ENCODE measurements at regions not wholly inside any gene's neighbourhood (a gene's known extent, or its start where the extent isn't known, plus 50 kb on each side); places are given as distances from the start of the nearest gene placed in this dataset.
"Not testable (repeated sequence)": the region's sequence is repeated elsewhere in the genome, so short reads cannot be mapped to it uniquely, and the experiment has no call there.

DNA sequence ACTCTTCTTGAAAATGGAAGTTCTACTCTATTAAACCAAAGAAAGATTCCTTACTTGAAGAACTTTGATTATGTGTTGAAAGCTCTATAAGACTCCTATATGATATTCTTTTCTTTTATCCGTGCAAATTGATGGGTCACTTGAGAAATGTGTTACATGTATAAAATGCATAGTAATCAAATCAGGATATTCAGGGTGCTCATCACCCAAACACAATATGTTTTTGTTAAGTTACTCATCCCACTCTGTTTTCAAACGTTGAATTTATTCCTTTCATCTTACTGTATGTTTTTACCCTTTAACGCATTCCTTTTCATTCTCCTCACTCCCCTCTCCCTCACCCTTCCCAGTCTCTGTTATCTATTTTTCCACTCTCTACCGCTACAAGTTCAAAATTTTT is 305.5 kb upstream of the KYNU start:
- TF ChIP-seq, protein P1, sequence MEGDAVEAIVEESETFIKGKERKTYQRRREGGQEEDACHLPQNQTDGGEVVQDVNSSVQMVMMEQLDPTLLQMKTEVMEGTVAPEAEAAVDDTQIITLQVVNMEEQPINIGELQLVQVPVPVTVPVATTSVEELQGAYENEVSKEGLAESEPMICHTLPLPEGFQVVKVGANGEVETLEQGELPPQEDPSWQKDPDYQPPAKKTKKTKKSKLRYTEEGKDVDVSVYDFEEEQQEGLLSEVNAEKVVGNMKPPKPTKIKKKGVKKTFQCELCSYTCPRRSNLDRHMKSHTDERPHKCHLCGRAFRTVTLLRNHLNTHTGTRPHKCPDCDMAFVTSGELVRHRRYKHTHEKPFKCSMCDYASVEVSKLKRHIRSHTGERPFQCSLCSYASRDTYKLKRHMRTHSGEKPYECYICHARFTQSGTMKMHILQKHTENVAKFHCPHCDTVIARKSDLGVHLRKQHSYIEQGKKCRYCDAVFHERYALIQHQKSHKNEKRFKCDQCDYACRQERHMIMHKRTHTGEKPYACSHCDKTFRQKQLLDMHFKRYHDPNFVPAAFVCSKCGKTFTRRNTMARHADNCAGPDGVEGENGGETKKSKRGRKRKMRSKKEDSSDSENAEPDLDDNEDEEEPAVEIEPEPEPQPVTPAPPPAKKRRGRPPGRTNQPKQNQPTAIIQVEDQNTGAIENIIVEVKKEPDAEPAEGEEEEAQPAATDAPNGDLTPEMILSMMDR (IDR thresholded peaks at IDR 0.05) = no peak
- CTCF ChIA-PET = no interaction called here
- Mint-ChIP-seq H3K27ac (no peak overlapping the region), H3K4me3 (no peak overlapping the region), H3K4me1 (ENCODE audit: low read depth) (no peaks in the 10 kb centered on the region), H3K27me3 (no peaks in the 10 kb centered on the region), H3K9me3 (no peaks in the 10 kb centered on the region), H3K36me3 (ENCODE audit: low read depth) (no peaks in the 10 kb centered on the region)
- no peak for DNase-seq
- POLR2A ChIA-PET = no interaction called here
- intact Hi-C loops (cut with micrococcal nuclease) = no loop called here
- no peak for ATAC-seq

- TF ChIP-seq, protein P1 (IDR thresholded peaks at IDR 0.05) = no peak
- no peak for DNase-seq
- no peaks in the 10 kb centered on the region for H3K4me1 Mint-ChIP-seq (ENCODE audit: low read depth)
- no peak overlapping the region for H3K27ac Mint-ChIP-seq
- CTCF ChIA-PET = no interaction called here
- H3K4me3 Mint-ChIP-seq = no peak overlapping the region
- H3K36me3 Mint-ChIP-seq (ENCODE audit: low read depth) = no peaks in the 10 kb centered on the region
- no peak for ATAC-seq
- H3K9me3 Mint-ChIP-seq = no peaks in the 10 kb centered on the region
- H3K27me3 Mint-ChIP-seq = no peaks in the 10 kb centered on the region
- POLR2A ChIA-PET = no interaction called here
- intact Hi-C loops (cut with micrococcal nuclease) = no loop called here
Measured at GRCh38 chr2:142562900-142563299, 314.6 kb upstream of the KYNU start.

DNA sequence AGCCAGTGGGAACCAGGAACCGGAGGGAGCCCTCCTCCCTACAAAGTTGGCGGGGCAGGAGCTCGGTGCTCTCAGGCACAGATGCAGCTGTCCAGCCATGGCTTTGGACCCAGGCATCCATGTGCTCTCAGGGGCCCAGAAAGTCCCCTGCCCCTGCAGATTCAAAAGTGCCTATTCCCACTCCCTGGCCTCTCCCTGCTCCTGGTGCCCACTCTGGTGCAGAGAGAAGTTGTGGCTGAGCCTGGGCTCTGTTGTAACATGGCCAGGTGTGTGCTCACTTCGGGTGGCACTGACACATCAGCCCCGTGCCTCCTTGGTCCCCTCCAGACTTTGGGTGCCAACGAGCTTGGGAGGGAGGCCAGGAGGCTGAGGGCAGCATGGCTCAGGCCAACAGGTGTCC is 315.8 kb upstream of the KYNU start:
- ATAC-seq (no peak), DNase-seq (no peak)
- TF ChIP-seq, protein P1 (IDR thresholded peaks at IDR 0.05) = no peak
- intact Hi-C loops (cut with micrococcal nuclease) = no loop called here
- no peak overlapping the region for H3K27ac Mint-ChIP-seq
- no peaks in the 10 kb centered on the region for H3K9me3 Mint-ChIP-seq
- no peaks in the 10 kb centered on the region for H3K36me3 Mint-ChIP-seq (ENCODE audit: low read depth)
- H3K27me3 Mint-ChIP-seq = no peaks in the 10 kb centered on the region
- H3K4me3 Mint-ChIP-seq = no peak overlapping the region
- POLR2A ChIA-PET = no interaction called here
- CTCF ChIA-PET = no interaction called here
- no peaks in the 10 kb centered on the region for H3K4me1 Mint-ChIP-seq (ENCODE audit: low read depth)

GRCh38 chr2:142557391-142557790 is 320.1 kb upstream of the KYNU start:
- Mint-ChIP-seq H3K4me1 (ENCODE audit: low read depth) (no peaks in the 10 kb centered on the region), H3K4me3 (no peak overlapping the region), H3K27me3 (no peaks in the 10 kb centered on the region), H3K36me3 (ENCODE audit: low read depth) (no peaks in the 10 kb centered on the region), H3K9me3 (no peaks in the 10 kb centered on the region), H3K27ac (no peak overlapping the region)
- TF ChIP-seq, protein P1 (IDR thresholded peaks at IDR 0.05) = no peak
- no peak for ATAC-seq
- intact Hi-C loops (cut with micrococcal nuclease) = no loop called here
- no peak for DNase-seq
- ChIA-PET CTCF (interaction anchor here (0.6 kb wide), 1 partner anchor 215 kb away, joined by 3 read pairs; no protein-coding TSS in a partner anchor), POLR2A (no interaction called here)

DNA sequence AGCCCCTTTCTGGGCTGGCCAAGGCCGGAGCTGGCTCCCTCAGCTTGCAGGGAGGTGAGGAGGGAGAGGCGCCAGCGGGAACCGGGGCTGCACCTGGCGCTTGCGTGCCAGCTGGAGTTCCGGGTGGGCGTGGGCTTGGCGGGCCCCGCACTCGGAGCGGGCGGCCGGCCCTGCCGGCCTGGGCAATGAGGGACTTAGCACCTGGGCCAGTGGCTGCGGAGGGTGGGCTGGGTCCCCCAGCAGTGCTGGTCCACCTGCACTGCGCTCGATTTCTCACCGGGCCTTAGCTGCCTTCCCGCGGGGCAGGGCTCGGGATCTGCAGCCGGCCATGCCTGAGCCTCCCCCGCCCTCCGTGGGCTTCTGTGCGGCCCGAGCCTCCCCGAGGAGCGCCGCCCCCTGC is 331.5 kb upstream of the KYNU start:
- H3K9me3 Mint-ChIP-seq; H3K27me3 Mint-ChIP-seq; H3K27ac Mint-ChIP-seq; H3K4me3 Mint-ChIP-seq; H3K4me1 Mint-ChIP-seq (ENCODE audit: low read depth); POLR2A ChIA-PET; DNase-seq; CTCF ChIA-PET; intact Hi-C loops (cut with micrococcal nuclease); H3K36me3 Mint-ChIP-seq (ENCODE audit: low read depth); ATAC-seq: not testable (repeated sequence)

DNA sequence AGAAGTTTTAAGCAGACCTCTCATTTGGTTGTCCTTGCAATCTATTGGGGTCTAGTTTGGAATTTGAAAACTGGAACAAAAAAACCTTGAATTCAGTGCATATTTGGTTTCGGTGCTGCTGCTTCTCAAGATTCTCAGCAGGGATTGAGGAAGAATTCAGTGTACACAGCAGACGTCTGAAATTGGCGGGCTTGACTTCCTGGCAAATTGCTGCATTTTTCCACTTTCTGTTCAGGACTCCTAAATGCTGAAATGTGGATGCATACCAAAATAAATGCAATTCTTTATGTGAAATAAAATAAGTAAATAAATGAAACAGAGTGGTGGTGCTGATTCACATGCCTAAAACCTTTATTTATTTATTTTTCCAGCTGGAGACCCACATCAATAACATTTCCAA is 332.4 kb upstream of the KYNU start:
- intact Hi-C loops (cut with micrococcal nuclease) = no loop called here
- TF ChIP-seq, protein P1 (IDR thresholded peaks at IDR 0.05) = no peak
- Mint-ChIP-seq H3K27ac (no peak overlapping the region), H3K27me3 (no peaks in the 10 kb centered on the region), H3K9me3 (peaks cover 2% of the 10 kb centered on the region), H3K36me3 (ENCODE audit: low read depth) (no peaks in the 10 kb centered on the region), H3K4me1 (ENCODE audit: low read depth) (no peaks in the 10 kb centered on the region), H3K4me3 (no peak overlapping the region)
- DNase-seq = no peak
- no peak for ATAC-seq
- POLR2A ChIA-PET = no interaction called here
- CTCF ChIA-PET = no interaction called here
